ENCODE measurements at regions not wholly inside any gene's neighbourhood (a gene's known extent, or its start where the extent isn't known, plus 50 kb on each side); places are given as distances from the start of the nearest gene placed in this dataset.

DNA sequence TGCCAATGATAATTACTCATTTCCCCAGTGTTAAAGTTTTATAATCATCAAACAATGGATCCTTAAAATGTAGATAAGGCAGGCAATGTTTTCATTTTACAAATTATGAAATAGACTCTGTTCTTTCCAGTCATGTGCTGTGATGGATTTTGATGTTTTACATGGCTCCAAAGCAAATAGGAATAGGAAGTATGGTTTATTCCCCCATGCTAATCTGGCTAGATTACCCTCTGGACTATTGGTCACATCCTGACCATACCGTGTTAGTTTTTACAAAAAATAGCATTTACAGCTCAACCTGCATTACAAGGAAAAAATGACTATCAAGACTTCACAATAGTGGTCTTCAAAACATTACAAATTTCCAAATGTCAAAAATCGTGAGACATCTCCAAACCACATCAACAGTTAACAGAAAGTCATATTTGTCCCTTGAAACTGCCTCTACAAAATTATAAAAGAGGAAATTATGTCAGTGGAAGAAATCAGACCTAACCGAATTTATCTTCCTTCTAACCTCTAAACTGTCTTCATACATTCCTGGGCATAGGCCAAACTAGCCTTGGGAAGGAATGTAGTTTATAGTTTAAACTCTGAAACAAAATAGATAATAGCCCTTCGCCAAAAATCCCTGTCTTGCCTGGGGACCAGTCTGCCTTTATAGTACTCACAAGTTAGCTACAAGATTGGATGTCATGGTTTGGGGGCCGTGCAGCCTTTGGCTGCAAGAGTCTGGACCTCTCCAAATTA is 1941.2 kb upstream of the CELF4 start:
- Histone ChIP-seq H3K27me3 (no peaks in the 10 kb centered on the region), H3K4me3 (no peak overlapping the region), H3K36me3 (no peaks in the 10 kb centered on the region), H3K9me3 (no peaks in the 10 kb centered on the region), H3K4me1 (no peaks in the 10 kb centered on the region), H3K27ac (no peak overlapping the region)
- 66% methylated on average over 5 of the region's 5 CpGs for WGBS
- TF ChIP-seq, protein P1, sequence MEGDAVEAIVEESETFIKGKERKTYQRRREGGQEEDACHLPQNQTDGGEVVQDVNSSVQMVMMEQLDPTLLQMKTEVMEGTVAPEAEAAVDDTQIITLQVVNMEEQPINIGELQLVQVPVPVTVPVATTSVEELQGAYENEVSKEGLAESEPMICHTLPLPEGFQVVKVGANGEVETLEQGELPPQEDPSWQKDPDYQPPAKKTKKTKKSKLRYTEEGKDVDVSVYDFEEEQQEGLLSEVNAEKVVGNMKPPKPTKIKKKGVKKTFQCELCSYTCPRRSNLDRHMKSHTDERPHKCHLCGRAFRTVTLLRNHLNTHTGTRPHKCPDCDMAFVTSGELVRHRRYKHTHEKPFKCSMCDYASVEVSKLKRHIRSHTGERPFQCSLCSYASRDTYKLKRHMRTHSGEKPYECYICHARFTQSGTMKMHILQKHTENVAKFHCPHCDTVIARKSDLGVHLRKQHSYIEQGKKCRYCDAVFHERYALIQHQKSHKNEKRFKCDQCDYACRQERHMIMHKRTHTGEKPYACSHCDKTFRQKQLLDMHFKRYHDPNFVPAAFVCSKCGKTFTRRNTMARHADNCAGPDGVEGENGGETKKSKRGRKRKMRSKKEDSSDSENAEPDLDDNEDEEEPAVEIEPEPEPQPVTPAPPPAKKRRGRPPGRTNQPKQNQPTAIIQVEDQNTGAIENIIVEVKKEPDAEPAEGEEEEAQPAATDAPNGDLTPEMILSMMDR (IDR thresholded peaks at IDR 0.05): no peak
- TF ChIP-seq POLR2A (IDR thresholded peaks at IDR 0.05): no peak
- TF ChIP-seq EP300 (IDR thresholded peaks at IDR 0.05): no peak
- TF ChIP-seq POLR2AphosphoS5 (IDR thresholded peaks at IDR 0.05): no peak
- no peak for DNase-seq (ENCODE audit: low spot score in 2 of 2)

DNA sequence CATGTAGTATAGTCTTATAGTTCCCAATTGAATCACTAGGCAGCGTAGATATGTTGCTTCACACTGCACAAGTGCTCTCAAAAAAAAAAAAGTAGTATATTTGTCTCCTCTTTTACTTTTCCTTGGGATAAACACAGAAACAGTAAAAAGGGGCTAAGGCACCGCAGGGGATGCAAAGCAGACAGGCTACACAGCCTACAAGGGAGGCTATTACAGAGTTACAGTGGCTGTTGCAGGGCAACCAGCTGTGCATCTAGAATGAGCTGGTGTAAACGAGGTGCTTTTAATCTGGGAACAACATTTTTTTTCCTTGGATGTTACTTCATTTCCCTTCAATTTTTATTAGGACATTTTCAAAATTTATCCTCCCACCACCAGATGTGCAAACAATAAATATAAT is 1934.7 kb upstream of the CELF4 start:
- Histone ChIP-seq H3K27ac (no peak overlapping the region), H3K36me3 (no peaks in the 10 kb centered on the region), H3K4me3 (no peak overlapping the region), H3K4me1 (no peaks in the 10 kb centered on the region), H3K9me3 (no peaks in the 10 kb centered on the region), H3K27me3 (no peaks in the 10 kb centered on the region)
- 66% methylated on average over 3 of the region's 3 CpGs for WGBS
- TF ChIP-seq, protein P1 (IDR thresholded peaks at IDR 0.05): no peak
- no peak for TF ChIP-seq POLR2A (IDR thresholded peaks at IDR 0.05)
- TF ChIP-seq POLR2AphosphoS5 (IDR thresholded peaks at IDR 0.05): no peak
- no peak for TF ChIP-seq EP300 (IDR thresholded peaks at IDR 0.05)
- no peak for DNase-seq (ENCODE audit: low spot score in 2 of 2)

DNA sequence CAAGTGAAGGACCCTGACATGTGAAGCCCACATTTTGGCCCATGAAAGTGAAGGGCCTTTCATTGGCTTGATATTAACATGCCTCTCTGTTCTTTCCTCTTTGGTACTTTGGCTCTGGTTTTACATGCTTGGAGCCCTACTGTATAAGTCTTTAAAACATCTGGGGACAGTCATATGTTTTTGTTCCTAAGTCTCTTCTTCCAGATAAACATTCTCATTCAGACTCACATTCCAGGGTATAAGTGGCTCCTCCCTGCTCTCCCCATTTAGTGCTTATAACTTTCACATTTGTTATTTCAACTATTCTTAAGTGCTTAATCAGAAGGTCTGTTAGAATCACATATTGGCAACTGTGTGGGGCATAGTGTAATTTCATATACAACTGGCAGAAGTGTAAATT is 1932.2 kb upstream of the CELF4 start:
- Histone ChIP-seq H3K27me3 (no peaks in the 10 kb centered on the region), H3K27ac (no peak overlapping the region), H3K4me1 (no peaks in the 10 kb centered on the region), H3K36me3 (no peaks in the 10 kb centered on the region), H3K4me3 (no peak overlapping the region), H3K9me3 (no peaks in the 10 kb centered on the region)
- TF ChIP-seq EP300 (IDR thresholded peaks at IDR 0.05) (no peak), POLR2A (IDR thresholded peaks at IDR 0.05) (no peak), POLR2AphosphoS5 (IDR thresholded peaks at IDR 0.05) (no peak)
- TF ChIP-seq, protein P1 (IDR thresholded peaks at IDR 0.05): no peak
- DNase-seq (ENCODE audit: low spot score in 2 of 2): no peak

DNA sequence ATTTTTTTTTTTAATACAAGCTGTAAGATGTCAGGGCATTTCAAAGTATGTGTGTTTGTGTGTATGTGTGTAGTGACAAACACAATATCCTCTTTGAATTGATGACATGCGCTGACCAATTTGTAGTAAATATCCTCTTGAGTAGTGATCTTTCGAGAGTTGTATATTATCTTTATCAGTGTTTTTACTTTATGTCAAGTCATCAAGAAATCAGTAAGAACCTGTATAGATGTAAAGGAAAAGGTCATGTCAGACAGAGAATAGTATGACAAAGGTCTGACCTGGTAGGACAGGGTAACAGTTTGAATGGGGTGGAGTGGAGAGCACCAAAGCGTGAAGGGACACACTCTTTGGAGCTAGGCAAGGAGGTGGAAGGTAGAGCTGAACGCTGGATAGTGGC is 1931.4 kb upstream of the CELF4 start:
- Histone ChIP-seq H3K4me3 (no peak overlapping the region), H3K9me3 (no peaks in the 10 kb centered on the region), H3K27ac (no peak overlapping the region), H3K4me1 (no peaks in the 10 kb centered on the region), H3K36me3 (no peaks in the 10 kb centered on the region), H3K27me3 (no peaks in the 10 kb centered on the region)
- 62% methylated on average over 4 of the region's 4 CpGs for WGBS
- no peak for TF ChIP-seq POLR2AphosphoS5 (IDR thresholded peaks at IDR 0.05)
- TF ChIP-seq POLR2A (IDR thresholded peaks at IDR 0.05): no peak
- no peak for TF ChIP-seq EP300 (IDR thresholded peaks at IDR 0.05)
- TF ChIP-seq, protein P1 (IDR thresholded peaks at IDR 0.05): no peak
- DNase-seq (ENCODE audit: low spot score in 2 of 2): no peak

DNA sequence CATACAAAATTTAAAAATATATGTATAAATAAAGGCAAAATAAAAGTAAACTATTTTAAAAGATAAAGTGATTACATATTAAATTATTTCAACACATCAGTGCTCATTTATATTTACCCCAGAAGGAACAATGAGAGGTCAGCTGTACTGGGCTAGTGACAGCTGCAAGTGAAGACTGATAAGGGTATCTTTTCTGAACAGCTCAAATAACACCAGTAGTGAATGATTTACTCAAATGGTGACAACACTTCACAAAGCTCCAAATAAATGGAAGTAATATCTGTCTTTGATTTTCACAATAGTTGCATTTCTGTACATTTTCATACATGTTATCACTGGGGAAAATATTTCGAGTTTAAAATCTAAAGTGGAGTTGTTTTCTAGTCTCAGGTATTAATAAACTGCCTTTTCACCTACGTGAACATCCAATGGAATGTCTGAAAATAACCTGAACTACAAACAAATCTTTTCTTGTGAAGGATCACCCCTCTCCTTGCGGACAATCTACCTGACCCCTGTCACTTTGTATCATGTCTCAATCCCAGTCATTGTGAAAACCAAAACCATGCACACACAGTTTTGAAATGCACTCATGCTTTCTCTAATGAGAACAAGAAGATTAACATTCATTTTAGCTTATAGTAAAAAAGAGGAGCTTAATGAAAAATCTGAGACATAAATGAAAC is 1928.8 kb upstream of the CELF4 start:
- H3K36me3 ChIP-seq: no peaks in the 10 kb centered on the region
- DNase-seq (ENCODE audit: low spot score in 2 of 2): no peak

More for the DNA sequence above, 1928.8 kb upstream of the CELF4 start:
- 96% methylated on average over 3 of the region's 3 CpGs for WGBS
- Histone ChIP-seq H3K4me3 (no peak overlapping the region), H3K4me1 (no peaks in the 10 kb centered on the region), H3K27ac (no peak overlapping the region), H3K27me3 (no peaks in the 10 kb centered on the region), H3K9me3 (no peaks in the 10 kb centered on the region)
- TF ChIP-seq, protein P1 (IDR thresholded peaks at IDR 0.05): no peak
- TF ChIP-seq POLR2A (IDR thresholded peaks at IDR 0.05) (no peak), POLR2AphosphoS5 (IDR thresholded peaks at IDR 0.05) (no peak), EP300 (IDR thresholded peaks at IDR 0.05) (no peak)
